Left lung (tissue), 4 donors: ENCODE measurements at regions not wholly inside any gene's neighbourhood (a gene's known extent, or its start where the extent isn't known, plus 50 kb on each side); places are given as distances from the start of the nearest gene placed in this dataset.
"Not testable (repeated sequence)": the region's sequence is repeated elsewhere in the genome, so short reads cannot be mapped to it uniquely, and the experiment has no call there.

Experiments used
- ATAC-seq: fragments of 200-7000 bp; cut with Tn5 transposase; one replicate; pipeline ENCODE4 v1.9.1; 2020; ENCODE audit warnings: moderate library complexity
- DNase-seq, 4 donors: peaks; one replicate each; pipeline ENCODE4 v3.0.0-alpha.2; 2013 to 2020
- H3K27ac ChIP-seq, 2 donors: fragments of 200-600 bp; sonication (generic) in 1 of 2; one replicate each; pipeline versions ENCODE4 v1.5.0 to v1.8.0; 2020 to 2021
- H3K27me3 ChIP-seq, 2 donors: fragments of 200-600 bp; sonication (generic) in 1 of 2; one replicate each; pipeline versions ENCODE4 v1.5.0 to v1.8.0; 2020 to 2021
- H3K36me3 ChIP-seq, 2 donors: fragments of 200-600 bp; sonication (generic) in 1 of 2; one replicate each; pipeline versions ENCODE4 v1.5.0 to v1.8.0; 2020 to 2021
- H3K4me1 ChIP-seq, 2 donors: fragments of 200-600 bp; one replicate each; pipeline ENCODE4 v1.8.0; 2021
- H3K4me3 ChIP-seq, 2 donors: fragments of 200-600 bp; sonication (generic) in 1 of 2; one replicate each; pipeline versions ENCODE4 v1.5.0 to v1.8.0; 2020 to 2021; ENCODE audit warnings: mild to moderate bottlenecking in 1 of 2
- H3K9me3 ChIP-seq, 2 donors: fragments of 200-600 bp; sonication (generic) in 1 of 2; one replicate each; pipeline versions ENCODE4 v1.5.0 to v1.8.0; 2020 to 2021
- CTCF ChIP-seq, 2 donors: fragments of 200-600 bp; sonication (generic) in 1 of 2; IDR thresholded peaks; one replicate each; pipeline versions ENCODE4 v1.5.0 to v1.8.0; 2021; ENCODE audit warnings: antibody characterized with exemption in 2 of 2
- intact Hi-C, 2 donors: fragments of 100-400 bp; cut with DNase I; formaldehyde crosslinking; loops; one replicate each; pipeline versions ENCODE4 v1.11.2 to v1.14.2; 2022
- donor health status: DM: no; HTN: yes; CAD: no.
- donor health status: DM: no; HTN: no; CAD: no.

- no peak for TF ChIP-seq CTCF (IDR thresholded peaks at IDR 0.05)
- intact Hi-C loops, result no loop called here
Measured at GRCh38 chr16:65315081-65315780, 193.4 kb upstream of the CDH11 start.

GRCh38 chr16:65314627-65315008, 192.8 kb upstream of the CDH11 start:
- Histone ChIP-seq H3K27ac (no peak overlapping the region), H3K9me3 (no peaks in the 10 kb centered on the region), H3K4me1 (no peaks in the 10 kb centered on the region), H3K4me3 (no peak overlapping the region), H3K27me3 (no peaks in the 10 kb centered on the region), H3K36me3 (no peaks in the 10 kb centered on the region)
- intact Hi-C loops, result no loop called here
- ATAC-seq (no peak), DNase-seq (no peak)
- TF ChIP-seq CTCF (IDR thresholded peaks at IDR 0.05), result no peak

More at GRCh38 chr16:65315081-65315780, 193.4 kb upstream of the CDH11 start:
- Histone ChIP-seq H3K4me1 (no peaks in the 10 kb centered on the region), H3K9me3 (no peaks in the 10 kb centered on the region), H3K4me3 (no peak overlapping the region), H3K27me3 (no peaks in the 10 kb centered on the region), H3K36me3 (no peaks in the 10 kb centered on the region), H3K27ac (peak overlapping the region in 1 of 2 donors; percentile 47)
- ATAC-seq, result peak; percentile 47
- peak in 2 of 4 donors; percentile 37 to 73 for DNase-seq

GRCh38 chr16:65313936-65314626, 192.2 kb upstream of the CDH11 start:
- H3K9me3 ChIP-seq, result no peaks in the 10 kb centered on the region
- H3K27me3 ChIP-seq, result no peaks in the 10 kb centered on the region
- no peaks in the 10 kb centered on the region for H3K36me3 ChIP-seq
- ATAC-seq (no peak), DNase-seq (no peak)
- no peak overlapping the region for H3K4me3 ChIP-seq
- intact Hi-C loops, result no loop called here
- no peaks in the 10 kb centered on the region for H3K4me1 ChIP-seq
- no peak for TF ChIP-seq CTCF (IDR thresholded peaks at IDR 0.05)
- no peak overlapping the region for H3K27ac ChIP-seq

GRCh38 chr16:65312795-65313194, 190.9 kb upstream of the CDH11 start:
- Histone ChIP-seq H3K27me3 (no peaks in the 10 kb centered on the region), H3K36me3 (no peaks in the 10 kb centered on the region), H3K4me1 (no peaks in the 10 kb centered on the region), H3K4me3 (no peak overlapping the region), H3K9me3 (no peaks in the 10 kb centered on the region), H3K27ac (no peak overlapping the region)
- TF ChIP-seq CTCF (IDR thresholded peaks at IDR 0.05), result no peak
- intact Hi-C loops, result no loop called here
- DNase-seq (no peak), ATAC-seq (no peak)

- no peak for TF ChIP-seq CTCF (IDR thresholded peaks at IDR 0.05)
- Histone ChIP-seq H3K4me3 (no peak overlapping the region), H3K36me3 (no peaks in the 10 kb centered on the region), H3K9me3 (no peaks in the 10 kb centered on the region), H3K27me3 (no peaks in the 10 kb centered on the region), H3K4me1 (no peaks in the 10 kb centered on the region), H3K27ac (no peak overlapping the region)
- no peak for DNase-seq
- intact Hi-C loops, result no loop called here
- no peak for ATAC-seq
Measured at GRCh38 chr16:65312071-65312470, 190.2 kb upstream of the CDH11 start.

- H3K9me3 ChIP-seq, DNase-seq, H3K27ac ChIP-seq, ATAC-seq, H3K36me3 ChIP-seq, H3K27me3 ChIP-seq, intact Hi-C loops, H3K4me3 ChIP-seq, H3K4me1 ChIP-seq: not testable (repeated sequence)
Measured at GRCh38 chr16:65310491-65310890, 188.6 kb upstream of the CDH11 start.
